Vagina (tissue), 2 donors: ENCODE measurements at regions not wholly inside any gene's neighbourhood (a gene's known extent, or its start where the extent isn't known, plus 50 kb on each side); places are given as distances from the start of the nearest gene placed in this dataset.

Experiments used
- CTCF ChIP-seq, 3 experiments: fragments of 450-650 bp in 2 of 3; fragments of 200-600 bp in 1 of 3; sonication (generic) in 1 of 3; IDR thresholded peaks; one replicate each; pipeline ENCODE4 v1.5.1; 2017 to 2019; ENCODE audit warnings: antibody characterized with exemption in 3 of 3, mild to moderate bottlenecking in 2 of 3, moderate library complexity in 2 of 3
- POLR2AphosphoS5 ChIP-seq, 2 donors: sonication (generic); formaldehyde crosslinking; IDR thresholded peaks; one replicate each; pipeline ENCODE4 v1.9.0; 2017; ENCODE audit warnings: antibody characterized with exemption in 2 of 2, mild to moderate bottlenecking in 2 of 2, low read depth in 1 of 2; ENCODE audit not compliant: insufficient read depth in 1 of 2

- TF ChIP-seq CTCF (IDR thresholded peaks at IDR 0.05), result no peak
- TF ChIP-seq POLR2AphosphoS5 (IDR thresholded peaks at IDR 0.05; ENCODE audit: insufficient read depth in 1 of 2, low read depth in 1 of 2), result no peak
These were observed 334.6 kb downstream of the PTEN start for GRCh38 chr10:88198023-88198422.
